ENCODE measurements at regions not wholly inside any gene's neighbourhood (a gene's known extent, or its start where the extent isn't known, plus 50 kb on each side); places are given as distances from the start of the nearest gene placed in this dataset.
"Not testable (repeated sequence)": the region's sequence is repeated elsewhere in the genome, so short reads cannot be mapped to it uniquely, and the experiment has no call there.

- TF ChIP-seq HOMEZ (CRISPR knock-in tag; IDR thresholded peaks at IDR 0.05) (no peak), ZNF696 (CRISPR knock-in tag; conservative IDR thresholded peaks at IDR 0.05) (no peak), ZFP1 (CRISPR knock-in tag; IDR thresholded peaks at IDR 0.05) (no peak), VEZF1 (CRISPR knock-in tag; IDR thresholded peaks at IDR 0.05) (no peak)
Observed at GRCh38 chrX:142861557-142861956, 164.2 kb upstream of the SPANXN4 start (continued).

GRCh38 chrX:142866247-142866646 lies 159.5 kb upstream of the SPANXN4 start:
- H3K27ac ChIP-seq (ENCODE audit: extremely low read depth, low read depth, low read length); H3K4me2 ChIP-seq (ENCODE audit: insufficient read depth, low read length); H3K79me2 ChIP-seq (ENCODE audit: control insufficient read depth, insufficient read depth, low read length); CTCF ChIA-PET (ENCODE audit: low intra/inter-chr PET ratio); H3K27me3 ChIP-seq (ENCODE audit: control insufficient read depth in 2 of 2, insufficient read depth in 2 of 2, low read length in 2 of 2); H4K20me1 ChIP-seq (replicated peaks; ENCODE audit: control insufficient read depth, insufficient read depth, low read length); POLR2A ChIA-PET; H2AFZ ChIP-seq (ENCODE audit: low read depth, low read length); H3K4me1 ChIP-seq (replicated peaks in 1 of 2; ENCODE audit: control insufficient read depth in 2 of 2, insufficient read depth in 2 of 2, low read length in 2 of 2); DNase-seq (ENCODE audit: extremely low read depth in 1 of 4, low spot score in 3 of 4); intact Hi-C loops (cut with micrococcal nuclease); BruUV-seq (replicated peaks); H3K9me1 ChIP-seq (ENCODE audit: control insufficient read depth, insufficient read depth, low read length); H3K9ac ChIP-seq (ENCODE audit: insufficient read depth in 1 of 2, low read depth in 2 of 2, low read length in 2 of 2); H3K9me3 ChIP-seq (replicated peaks; ENCODE audit: control insufficient read depth, insufficient read depth, low read depth, low read length); in situ Hi-C loops (cut with MboI); H3K4me3 ChIP-seq; FAIRE-seq; ATAC-seq; H3K36me3 ChIP-seq (ENCODE audit: control insufficient read depth, insufficient read depth, low read length): not testable (repeated sequence)
- 0% methylated on average over 3 of the region's 3 CpGs for WGBS (ENCODE audit: insufficient coverage, low coverage, missing lambda C conversion rate)

Measured in K562 (cell line).